Activated naive CD8-positive, alpha-beta T cell (primary cell): ENCODE measurements at regions not wholly inside any gene's neighbourhood (a gene's known extent, or its start where the extent isn't known, plus 50 kb on each side); places are given as distances from the start of the nearest gene placed in this dataset.
"Not testable (repeated sequence)": the region's sequence is repeated elsewhere in the genome, so short reads cannot be mapped to it uniquely, and the experiment has no call there.

Experiments used
- H3K27ac Mint-ChIP-seq: one replicate; pipeline ENCODE4 v1.8.0; 2021; ENCODE audit warnings: mixed read lengths
- H3K27me3 Mint-ChIP-seq: one replicate; pipeline ENCODE4 v1.8.0; 2021; ENCODE audit warnings: mixed read lengths
- H3K36me3 Mint-ChIP-seq: one replicate; pipeline ENCODE4 v1.8.0; 2021; ENCODE audit warnings: mixed read lengths
- H3K4me1 Mint-ChIP-seq: one replicate; pipeline ENCODE4 v1.8.0; 2021; ENCODE audit warnings: low read depth, mixed read lengths
- H3K4me3 Mint-ChIP-seq: one replicate; pipeline ENCODE4 v1.8.0; 2021; ENCODE audit warnings: mild to moderate bottlenecking, mixed read lengths
- H3K9me3 Mint-ChIP-seq: one replicate; pipeline ENCODE4 v1.8.0; 2021; ENCODE audit warnings: low read depth, mixed read lengths

DNA sequence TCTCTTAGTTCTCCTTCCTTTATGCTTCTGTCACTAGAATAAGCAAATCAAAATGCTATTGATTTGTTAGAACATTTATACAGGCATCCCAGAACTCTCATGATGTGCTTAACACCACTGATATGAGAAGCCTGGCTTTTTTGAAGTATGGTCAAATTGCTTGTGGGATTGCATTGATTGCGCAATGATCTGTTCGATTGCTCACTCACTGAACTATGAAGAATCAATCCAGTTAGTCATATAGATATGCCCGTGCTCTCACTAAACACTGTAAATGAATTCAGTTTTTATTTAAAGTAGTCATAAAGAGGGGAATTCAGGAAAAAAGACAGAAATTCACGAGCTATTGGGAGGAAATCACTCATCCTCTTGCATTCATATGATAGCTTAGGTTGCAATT lies 1237.8 kb downstream of the SUCLG1 start:
- Mint-ChIP-seq H3K36me3 (no peaks in the 10 kb centered on the region), H3K27me3 (no peaks in the 10 kb centered on the region), H3K4me3 (no peak overlapping the region), H3K9me3 (peaks cover 5% of the 10 kb centered on the region), H3K27ac (no peak overlapping the region), H3K4me1 (no peaks in the 10 kb centered on the region)

DNA sequence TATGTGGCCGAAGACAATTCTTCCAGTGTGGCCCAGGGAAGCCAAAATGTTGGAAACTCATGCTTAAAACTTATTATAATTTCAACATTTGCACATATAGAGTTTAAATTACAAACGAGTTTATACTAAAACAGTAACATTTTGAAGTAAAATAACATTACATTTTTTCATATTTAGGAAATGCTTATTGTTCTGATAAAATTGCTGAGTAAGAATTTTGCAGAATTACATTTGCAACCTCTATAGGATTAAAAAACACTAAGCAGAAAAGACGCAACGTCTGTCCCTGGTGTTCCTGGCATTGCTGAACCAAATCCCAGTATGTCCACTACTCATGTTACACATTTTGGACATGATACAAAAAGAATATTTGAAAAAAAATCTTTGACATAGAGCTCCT lies 1241.2 kb downstream of the SUCLG1 start:
- Mint-ChIP-seq H3K27me3 (no peaks in the 10 kb centered on the region), H3K4me3 (no peak overlapping the region), H3K9me3 (peaks cover 11% of the 10 kb centered on the region), H3K36me3 (no peaks in the 10 kb centered on the region), H3K4me1 (no peaks in the 10 kb centered on the region), H3K27ac (no peak overlapping the region)

DNA sequence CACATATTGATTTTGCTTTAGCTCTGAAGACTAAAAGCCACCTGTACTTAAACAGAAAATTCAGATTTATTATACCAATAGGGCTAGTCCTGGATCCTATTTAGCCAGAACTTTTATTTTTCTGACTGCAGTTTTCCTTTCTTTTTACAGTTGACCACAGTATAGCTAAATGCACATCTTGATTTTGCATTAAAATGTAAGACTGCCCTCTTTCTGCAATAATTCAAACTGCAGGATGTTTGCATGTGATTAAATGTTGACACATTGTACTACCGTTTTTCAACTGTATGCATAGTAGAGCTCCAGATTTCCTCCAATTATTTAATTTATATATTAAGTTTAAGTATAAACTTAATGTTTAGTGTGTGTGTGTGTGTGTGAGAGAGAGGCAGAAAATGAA lies 1262.9 kb downstream of the SUCLG1 start:
- H3K4me1 Mint-ChIP-seq = no peaks in the 10 kb centered on the region
- no peak overlapping the region for H3K27ac Mint-ChIP-seq
- no peak overlapping the region for H3K4me3 Mint-ChIP-seq
- H3K9me3 Mint-ChIP-seq = no peaks in the 10 kb centered on the region
- H3K36me3 Mint-ChIP-seq = no peaks in the 10 kb centered on the region
- H3K27me3 Mint-ChIP-seq = no peaks in the 10 kb centered on the region

DNA sequence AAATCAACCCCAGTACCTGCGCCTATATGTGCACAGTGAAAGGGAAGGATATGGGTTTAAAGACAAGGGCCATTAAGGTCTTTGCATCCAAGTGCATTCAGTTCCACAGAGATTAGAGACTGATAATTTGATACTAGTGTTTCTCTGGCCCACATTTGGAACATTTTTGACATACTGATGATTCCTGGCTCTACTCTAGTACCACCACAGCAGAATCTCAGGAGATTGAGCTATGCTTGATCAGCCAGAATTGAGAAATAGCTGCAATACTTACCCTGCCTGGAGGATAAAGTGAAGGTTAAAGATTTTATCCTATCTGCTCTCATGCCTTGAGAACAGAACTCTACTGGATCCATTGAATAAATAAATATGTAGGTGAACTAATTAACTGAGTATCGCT lies 1267.8 kb downstream of the SUCLG1 start:
- no peak overlapping the region for H3K4me3 Mint-ChIP-seq
- H3K4me1 Mint-ChIP-seq = no peaks in the 10 kb centered on the region
- H3K36me3 Mint-ChIP-seq = no peaks in the 10 kb centered on the region
- no peaks in the 10 kb centered on the region for H3K9me3 Mint-ChIP-seq
- H3K27me3 Mint-ChIP-seq = no peaks in the 10 kb centered on the region
- no peak overlapping the region for H3K27ac Mint-ChIP-seq

DNA sequence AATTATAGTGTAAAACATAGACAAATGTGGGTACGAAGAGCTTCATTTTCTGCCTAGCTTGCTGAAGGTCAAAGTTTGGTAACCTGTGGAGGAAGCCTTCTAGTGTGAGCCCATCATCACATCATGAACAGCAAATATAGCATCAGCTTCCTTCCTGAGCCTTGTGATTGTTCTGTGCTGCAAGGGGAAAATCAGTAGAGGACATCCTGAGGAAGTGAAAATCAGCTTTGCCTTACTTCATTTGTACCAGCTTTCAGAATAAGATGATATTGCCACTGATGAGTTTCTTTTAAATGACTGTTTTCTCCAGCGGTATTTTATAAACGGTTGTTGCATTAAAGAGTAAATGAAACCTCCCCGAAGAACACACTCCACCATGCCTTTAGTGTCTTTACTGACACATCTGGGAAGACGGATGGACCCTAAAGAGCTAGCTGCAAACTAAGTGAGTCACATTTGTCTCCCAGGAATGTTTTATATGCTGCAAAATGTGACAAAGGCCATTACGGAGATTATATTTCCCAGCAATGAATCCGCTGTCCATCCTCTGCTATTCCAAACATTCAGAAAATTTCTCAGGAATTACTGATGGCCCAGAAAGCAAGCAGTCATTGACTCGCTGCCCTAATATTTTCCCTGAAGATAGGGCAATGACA lies 1272.8 kb downstream of the SUCLG1 start:
- Mint-ChIP-seq H3K4me3 (no peak overlapping the region), H3K27me3 (no peaks in the 10 kb centered on the region), H3K27ac (no peak overlapping the region), H3K9me3 (peaks cover 4% of the 10 kb centered on the region), H3K4me1 (no peaks in the 10 kb centered on the region), H3K36me3 (no peaks in the 10 kb centered on the region)

DNA sequence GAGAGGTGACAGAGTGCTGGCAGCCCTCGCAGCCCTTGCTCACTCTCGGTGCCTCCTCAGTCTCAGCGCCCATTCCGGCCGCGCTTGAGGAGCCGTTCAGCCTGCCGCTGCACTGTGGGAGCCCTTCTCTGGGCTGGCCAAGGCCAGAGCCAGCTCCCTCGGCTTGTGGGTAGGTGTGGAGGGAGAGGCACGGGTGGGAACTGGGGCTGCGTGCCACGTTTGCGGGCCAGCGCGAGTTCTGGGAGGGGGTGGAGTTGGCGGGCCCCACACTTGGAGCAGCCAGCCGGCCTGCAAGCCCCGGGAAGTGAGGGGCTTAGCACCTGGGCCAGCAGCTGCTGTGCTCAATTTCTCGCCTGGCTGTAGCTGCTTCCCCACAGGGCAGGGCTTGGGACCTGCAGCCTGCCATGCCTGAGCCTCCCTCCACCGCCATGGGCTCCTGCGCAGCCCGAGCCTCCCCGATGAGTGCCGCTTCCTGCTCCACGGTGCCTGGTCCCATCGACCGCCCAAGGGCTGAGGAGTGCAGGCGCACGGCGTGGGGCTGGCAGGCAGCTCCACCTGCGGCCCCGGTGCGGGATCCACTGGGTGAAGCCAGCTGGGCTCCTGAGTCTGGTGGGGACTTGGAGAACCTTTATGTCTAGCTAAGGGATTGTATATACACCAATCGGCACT lies 1278.1 kb downstream of the SUCLG1 start:
- not testable (repeated sequence) for H3K36me3 Mint-ChIP-seq, H3K4me3 Mint-ChIP-seq, H3K27me3 Mint-ChIP-seq, H3K4me1 Mint-ChIP-seq, H3K27ac Mint-ChIP-seq, H3K9me3 Mint-ChIP-seq

DNA sequence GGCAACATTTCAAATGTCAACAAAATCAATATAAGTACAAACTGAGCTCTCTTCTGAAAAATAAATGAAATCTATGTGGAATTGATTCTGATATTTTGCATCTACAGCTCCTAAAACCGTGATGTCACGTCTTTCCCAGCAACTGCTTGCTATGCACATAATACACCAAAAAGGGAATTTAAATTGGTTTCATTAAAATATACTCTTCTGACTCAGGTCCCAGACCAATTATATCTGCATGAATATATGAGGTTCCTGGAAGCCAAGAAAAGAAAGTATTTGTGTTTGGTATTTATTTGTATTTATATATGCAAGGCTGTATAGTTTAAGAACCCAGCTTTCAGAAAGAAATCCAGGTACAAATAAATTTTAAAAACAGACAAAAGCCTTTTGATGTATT lies 1282.5 kb downstream of the SUCLG1 start:
- H3K4me3 Mint-ChIP-seq = no peak overlapping the region
- no peaks in the 10 kb centered on the region for H3K36me3 Mint-ChIP-seq
- H3K9me3 Mint-ChIP-seq = no peaks in the 10 kb centered on the region
- no peaks in the 10 kb centered on the region for H3K4me1 Mint-ChIP-seq
- no peaks in the 10 kb centered on the region for H3K27me3 Mint-ChIP-seq
- no peak overlapping the region for H3K27ac Mint-ChIP-seq

DNA sequence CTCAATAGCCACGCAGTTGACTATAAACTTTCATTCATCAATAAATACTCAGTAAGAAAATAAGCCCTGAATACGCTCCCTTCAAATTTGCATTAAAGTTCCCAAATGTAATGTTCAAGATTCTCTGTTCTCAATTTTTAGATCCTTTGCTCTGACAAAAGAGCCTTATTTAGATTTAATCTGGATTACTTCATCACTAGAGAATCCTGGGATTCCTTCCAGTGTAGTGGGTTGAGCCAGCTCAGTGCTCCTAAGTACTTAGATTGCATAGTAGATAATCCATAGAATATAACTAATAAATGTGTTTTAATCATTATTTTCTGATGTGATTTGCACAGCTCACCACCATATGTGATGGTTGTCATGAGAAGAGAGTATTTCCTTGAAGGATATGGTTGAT lies 1286.2 kb downstream of the SUCLG1 start:
- no peak overlapping the region for H3K4me3 Mint-ChIP-seq
- no peaks in the 10 kb centered on the region for H3K27me3 Mint-ChIP-seq
- H3K4me1 Mint-ChIP-seq = no peaks in the 10 kb centered on the region
- H3K36me3 Mint-ChIP-seq = no peaks in the 10 kb centered on the region
- peaks cover 4% of the 10 kb centered on the region for H3K9me3 Mint-ChIP-seq
- H3K27ac Mint-ChIP-seq = no peak overlapping the region

DNA sequence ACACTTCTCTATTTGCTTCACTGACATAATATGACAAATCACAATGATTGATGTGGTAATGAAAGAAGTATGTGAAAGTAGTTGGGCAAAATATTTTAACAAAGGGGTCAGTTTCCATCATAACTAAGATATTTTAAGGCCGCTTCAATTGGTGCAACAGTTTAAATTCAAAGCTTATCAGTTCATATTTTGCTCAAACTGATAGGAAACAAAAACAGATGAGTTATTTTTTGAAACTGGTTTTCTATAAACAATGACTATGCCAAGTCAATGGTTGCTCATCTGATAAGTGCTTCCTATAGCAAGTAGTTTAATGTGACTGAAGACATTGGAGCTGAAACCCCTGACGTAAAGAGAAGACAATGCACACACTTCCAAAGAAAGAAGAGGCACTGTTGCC lies 1290.7 kb downstream of the SUCLG1 start:
- Mint-ChIP-seq H3K27ac (no peak overlapping the region), H3K27me3 (no peaks in the 10 kb centered on the region), H3K4me3 (no peak overlapping the region), H3K4me1 (no peaks in the 10 kb centered on the region), H3K36me3 (no peaks in the 10 kb centered on the region), H3K9me3 (peaks cover 9% of the 10 kb centered on the region)

DNA sequence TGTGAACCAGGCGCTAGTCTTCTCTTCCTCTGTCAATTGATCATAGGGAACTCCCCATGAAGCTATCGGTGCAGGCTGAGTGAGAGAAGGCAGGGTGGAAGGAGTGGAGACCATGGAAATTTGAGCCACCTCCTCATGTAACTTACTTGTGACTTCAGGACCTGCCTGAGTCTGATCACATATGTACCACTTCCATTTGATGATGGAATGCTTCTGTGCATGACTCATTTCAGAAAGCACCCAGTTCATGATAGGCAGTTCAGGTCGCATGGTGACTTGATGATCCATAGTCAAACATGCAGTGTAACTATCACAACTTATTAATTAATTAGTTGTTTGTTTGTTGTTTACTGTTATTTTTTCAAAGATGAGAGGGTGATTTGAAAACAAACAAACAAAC lies 1296.7 kb downstream of the SUCLG1 start:
- Mint-ChIP-seq H3K27ac (no peak overlapping the region), H3K36me3 (no peaks in the 10 kb centered on the region), H3K27me3 (no peaks in the 10 kb centered on the region), H3K9me3 (peaks cover 5% of the 10 kb centered on the region), H3K4me3 (no peak overlapping the region), H3K4me1 (no peaks in the 10 kb centered on the region)

DNA sequence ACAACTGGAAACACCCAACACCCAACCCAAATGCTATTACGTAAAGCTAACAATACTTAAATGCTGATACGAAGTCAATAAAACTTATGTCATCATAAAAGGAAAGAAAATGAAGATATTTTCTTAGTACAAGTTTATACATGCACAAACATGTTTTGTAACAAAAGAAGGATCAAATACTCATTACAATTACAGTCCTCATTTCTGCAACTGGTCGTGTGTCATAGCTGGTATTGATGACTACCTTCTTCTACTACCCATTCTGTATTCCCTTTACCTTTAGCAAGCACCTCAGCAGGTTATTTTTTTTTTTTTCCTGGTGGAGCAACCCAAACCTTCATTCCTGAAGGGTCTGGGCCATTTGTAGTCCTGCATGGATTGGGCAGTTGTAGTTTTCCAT lies 1298.5 kb downstream of the SUCLG1 start:
- Mint-ChIP-seq H3K4me1 (no peaks in the 10 kb centered on the region), H3K9me3 (peaks cover 5% of the 10 kb centered on the region), H3K27ac (no peak overlapping the region), H3K27me3 (no peaks in the 10 kb centered on the region), H3K36me3 (no peaks in the 10 kb centered on the region), H3K4me3 (no peak overlapping the region)

DNA sequence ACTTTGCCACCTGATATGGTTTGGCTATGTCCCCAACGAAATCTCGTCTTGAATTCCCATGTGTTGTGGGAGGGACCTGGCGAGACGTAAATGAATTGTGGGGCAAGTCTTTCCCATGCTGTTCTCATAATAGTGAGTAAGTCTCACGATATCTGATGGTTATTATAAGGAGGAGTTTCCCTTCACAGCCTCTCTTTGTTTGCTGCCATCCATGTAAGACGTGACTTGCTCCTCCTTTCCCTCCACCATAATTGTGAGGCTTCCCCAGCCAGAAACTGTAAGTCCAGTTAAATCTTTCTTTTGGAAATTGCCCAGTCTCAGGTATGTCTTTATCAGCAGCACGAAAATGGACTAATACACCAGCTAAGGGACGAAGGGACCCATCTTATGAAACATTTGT lies 1303.3 kb downstream of the SUCLG1 start:
- Mint-ChIP-seq H3K9me3 (no peaks in the 10 kb centered on the region), H3K27me3 (no peaks in the 10 kb centered on the region), H3K36me3 (no peaks in the 10 kb centered on the region), H3K4me1 (no peaks in the 10 kb centered on the region), H3K4me3 (no peak overlapping the region), H3K27ac (no peak overlapping the region)

DNA sequence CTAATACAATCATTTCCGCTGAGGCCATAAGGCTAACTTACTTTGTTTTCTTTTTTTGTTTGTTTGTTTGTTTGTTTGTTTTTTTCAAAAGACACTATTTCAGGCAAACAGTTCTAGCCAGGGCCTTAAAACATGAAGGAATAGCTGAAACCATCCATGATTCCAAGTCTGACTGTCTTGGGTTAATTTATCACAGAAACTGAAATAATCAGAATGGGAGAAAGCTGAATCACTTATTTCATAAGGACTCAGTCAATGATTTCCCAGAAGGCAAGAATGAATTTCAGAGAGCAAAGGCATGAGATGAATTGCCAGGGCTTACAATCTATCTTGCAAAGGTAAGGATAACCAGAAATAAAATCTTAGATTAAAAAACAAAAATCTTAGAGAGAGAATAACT lies 1315.1 kb downstream of the SUCLG1 start:
- no peaks in the 10 kb centered on the region for H3K27me3 Mint-ChIP-seq
- no peak overlapping the region for H3K4me3 Mint-ChIP-seq
- no peak overlapping the region for H3K27ac Mint-ChIP-seq
- no peaks in the 10 kb centered on the region for H3K4me1 Mint-ChIP-seq
- no peaks in the 10 kb centered on the region for H3K36me3 Mint-ChIP-seq
- H3K9me3 Mint-ChIP-seq = peaks cover 9% of the 10 kb centered on the region

DNA sequence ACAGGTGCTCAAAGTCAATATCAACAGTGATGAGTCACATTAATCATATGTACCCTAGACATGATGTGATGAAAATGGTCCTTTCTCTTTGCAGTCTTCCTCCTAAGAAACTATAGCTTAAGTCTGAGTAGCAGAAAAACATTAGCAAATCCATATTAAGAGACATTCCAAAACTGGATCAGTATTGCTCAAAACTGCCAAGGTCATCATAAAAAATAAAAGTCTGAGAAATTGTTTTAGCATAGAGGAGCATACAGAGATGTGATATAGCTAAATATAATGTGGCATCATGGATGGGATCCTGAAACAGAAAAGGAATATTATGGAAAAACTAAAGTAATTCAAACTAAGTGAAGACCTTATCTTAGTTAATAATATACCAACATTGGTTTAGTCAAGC lies 1316.1 kb downstream of the SUCLG1 start:
- Mint-ChIP-seq H3K27me3 (no peaks in the 10 kb centered on the region), H3K36me3 (no peaks in the 10 kb centered on the region), H3K9me3 (peaks cover 9% of the 10 kb centered on the region), H3K4me1 (no peaks in the 10 kb centered on the region), H3K27ac (no peak overlapping the region), H3K4me3 (no peak overlapping the region)

DNA sequence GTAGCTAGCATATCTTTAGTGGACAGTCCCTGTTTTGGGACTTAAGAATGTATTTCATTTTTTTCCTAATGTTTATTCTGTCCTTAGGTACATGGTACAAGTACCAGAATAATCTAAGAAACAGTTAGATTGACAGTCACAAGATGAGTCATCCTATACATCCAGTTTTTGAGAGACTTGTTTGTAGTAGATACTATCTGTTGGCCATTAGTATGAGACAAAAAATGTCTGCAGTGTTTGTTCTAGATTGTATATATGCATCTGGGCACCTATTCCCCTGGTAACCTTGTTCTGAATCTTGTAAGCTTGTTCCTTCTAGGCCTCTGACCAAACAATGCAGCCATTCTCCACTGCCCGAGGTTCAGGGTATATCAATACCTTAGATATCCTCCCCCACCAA lies 1343.5 kb downstream of the SUCLG1 start:
- no peaks in the 10 kb centered on the region for H3K4me1 Mint-ChIP-seq
- H3K27ac Mint-ChIP-seq = no peak overlapping the region
- no peak overlapping the region for H3K4me3 Mint-ChIP-seq
- no peaks in the 10 kb centered on the region for H3K27me3 Mint-ChIP-seq
- no peaks in the 10 kb centered on the region for H3K36me3 Mint-ChIP-seq
- H3K9me3 Mint-ChIP-seq = no peaks in the 10 kb centered on the region

DNA sequence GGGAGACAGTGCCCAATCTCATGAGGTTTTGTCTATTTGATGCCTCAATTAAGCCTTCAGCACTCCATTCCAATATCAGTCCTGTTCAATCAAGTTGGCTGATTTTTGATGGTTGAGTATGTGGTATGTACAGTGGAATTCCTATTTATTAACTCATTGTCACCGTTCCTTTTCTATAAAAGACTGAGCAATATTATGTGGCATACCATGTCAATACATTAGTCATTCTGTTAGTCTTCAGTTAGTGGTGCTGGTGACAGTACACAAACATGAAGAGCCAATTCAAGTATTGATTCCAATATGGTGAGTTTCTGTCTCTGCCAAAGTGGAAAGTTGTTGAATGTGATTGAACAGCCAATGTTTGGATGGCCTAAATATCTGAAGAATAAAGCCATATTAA lies 1343.9 kb downstream of the SUCLG1 start:
- H3K27ac Mint-ChIP-seq = no peak overlapping the region
- H3K27me3 Mint-ChIP-seq = no peaks in the 10 kb centered on the region
- H3K4me1 Mint-ChIP-seq = no peaks in the 10 kb centered on the region
- peaks cover 4% of the 10 kb centered on the region for H3K9me3 Mint-ChIP-seq
- no peak overlapping the region for H3K4me3 Mint-ChIP-seq
- H3K36me3 Mint-ChIP-seq = no peaks in the 10 kb centered on the region
